GM18520 (cell line): ENCODE measurements at regions not wholly inside any gene's neighbourhood (a gene's known extent, or its start where the extent isn't known, plus 50 kb on each side); places are given as distances from the start of the nearest gene placed in this dataset.
"Not testable (repeated sequence)": the region's sequence is repeated elsewhere in the genome, so short reads cannot be mapped to it uniquely, and the experiment has no call there.

Experiments
- ATAC-seq: cut with Tn5 transposase; IDR thresholded peaks from one replicate; pipeline ENCODE4 v1.9.1; 2021; ENCODE audit not compliant: unreplicated experiment

GRCh38 chr14:66312451-66312850 lies 173.7 kb upstream of the CCDC196 start:
- ATAC-seq: no peak

GRCh38 chr14:66315098-66315497 lies 171.1 kb upstream of the CCDC196 start:
- ATAC-seq: no peak

- no peak for ATAC-seq
Observed at GRCh38 chr14:66315548-66315947, 170.6 kb upstream of the CCDC196 start.

GRCh38 chr14:66322564-66322963 lies 163.6 kb upstream of the CCDC196 start:
- no peak for ATAC-seq

GRCh38 chr14:66330228-66330627 lies 155.9 kb upstream of the CCDC196 start:
- no peak for ATAC-seq

- no peak for ATAC-seq
Observed at GRCh38 chr14:66330916-66331315, 155.3 kb upstream of the CCDC196 start.

GRCh38 chr14:66333293-66333692 lies 152.9 kb upstream of the CCDC196 start:
- not testable (repeated sequence) for ATAC-seq

- ATAC-seq: no peak
Observed at GRCh38 chr14:66341239-66341638, 144.9 kb upstream of the CCDC196 start.

- no peak for ATAC-seq
Observed at GRCh38 chr14:66345986-66346385, 140.2 kb upstream of the CCDC196 start.

- no peak for ATAC-seq
Observed at GRCh38 chr14:66351310-66351709, 134.9 kb upstream of the CCDC196 start.

- ATAC-seq: no peak
Observed at GRCh38 chr14:66359500-66359899, 126.7 kb upstream of the CCDC196 start.

GRCh38 chr14:66360366-66360926 lies 125.7 kb upstream of the CCDC196 start:
- no peak for ATAC-seq

- ATAC-seq: no peak
Observed at GRCh38 chr14:66361013-66361412, 125.2 kb upstream of the CCDC196 start.

GRCh38 chr14:66365388-66365787 lies 120.8 kb upstream of the CCDC196 start:
- ATAC-seq: no peak

- ATAC-seq: no peak
Observed at GRCh38 chr14:66369157-66369697, 116.9 kb upstream of the CCDC196 start.

- no peak for ATAC-seq
Observed at GRCh38 chr14:66371776-66372175, 114.4 kb upstream of the CCDC196 start.

- ATAC-seq: no peak
Observed at GRCh38 chr14:66375046-66375964, 110.9 kb upstream of the CCDC196 start.

- no peak for ATAC-seq
Observed at GRCh38 chr14:66377574-66377973, 108.6 kb upstream of the CCDC196 start.

GRCh38 chr14:66378712-66379505 lies 107.3 kb upstream of the CCDC196 start:
- ATAC-seq: no peak

- ATAC-seq: no peak
Observed at GRCh38 chr14:66380143-66380542, 106.0 kb upstream of the CCDC196 start.

- no peak for ATAC-seq
Observed at GRCh38 chr14:66381755-66382154, 104.4 kb upstream of the CCDC196 start.
